K562 (cell line): ENCODE measurements at regions not wholly inside any gene's neighbourhood (a gene's known extent, or its start where the extent isn't known, plus 50 kb on each side); places are given as distances from the start of the nearest gene placed in this dataset.
A peak's percentile ranks its signal among the peaks of the same experiment; 100 is the strongest.

Experiments used
- ARID2 ChIP-seq: fragments of 450-650 bp; IDR thresholded peaks from 2 replicates; pipeline ENCODE4 v1.6.1; 2017; ENCODE audit warnings: antibody characterized with exemption, mild to moderate bottlenecking
- BRD4 ChIP-seq: fragments of 200-600 bp; sonication (generic); IDR thresholded peaks from 2 replicates; pipeline ENCODE4 v1.6.1; 2017; ENCODE audit warnings: inconsistent platforms
- ETS2 ChIP-seq: IDR thresholded peaks from 2 replicates; pipeline ENCODE4 v1.6.1; 2016; ENCODE audit warnings: borderline replicate concordance, missing genetic modification characterization, mild to moderate bottlenecking, moderate library complexity, missing compliant biosample characterization; ENCODE audit not compliant: poor library complexity, severe bottlenecking
- GABPB1 ChIP-seq: sonication (generic); formaldehyde crosslinking; IDR thresholded peaks from 2 replicates; pipeline ENCODE4 v1.8.0; 2022; ENCODE audit warnings: mild to moderate bottlenecking, missing genetic modification reagents
- HSF4 ChIP-seq: fragments of 250-450 bp; sonication (Bioruptor Pico); IDR thresholded peaks from 2 replicates; pipeline ENCODE4 v2.1.2; 2022; ENCODE audit warnings: mild to moderate bottlenecking, moderate library complexity, borderline replicate concordance
- RCOR1 ChIP-seq, 2 experiments: IDR thresholded peaks; 2 replicates each; pipeline ENCODE4 v1.6.1; 2012; ENCODE audit warnings: low read depth in 2 of 2, low read length in 2 of 2, borderline replicate concordance in 1 of 2, improper control_type of control experiment in 1 of 2
- SETDB1 ChIP-seq: IDR thresholded peaks from one replicate; pipeline ENCODE4 v1.6.1; 2012; ENCODE audit warnings: low read length, control low read depth, inconsistent platforms
- ZNF133 ChIP-seq: fragments of 250-450 bp; sonication (Bioruptor Pico); IDR thresholded peaks from 2 replicates; pipeline ENCODE4 v1.4.0; 2020; ENCODE audit warnings: mild to moderate bottlenecking
- ZNF274 ChIP-seq: IDR thresholded peaks from 2 replicates; pipeline ENCODE4 v1.6.1; 2011; ENCODE audit warnings: low read depth, mild to moderate bottlenecking, low read length, moderate library complexity, borderline replicate concordance
- ZNF324 ChIP-seq: fragments of 250-450 bp; sonication (Bioruptor Pico); IDR thresholded peaks from 2 replicates; pipeline ENCODE4 v1.4.0; 2020; ENCODE audit warnings: mild to moderate bottlenecking
- ZNF668 ChIP-seq: fragments of 250-450 bp; sonication (Bioruptor Pico); IDR thresholded peaks from 2 replicates; pipeline ENCODE4 v1.8.0; 2022; ENCODE audit warnings: mild to moderate bottlenecking, inconsistent platforms
- TF ChIP-seq, protein P1 (sequence below): fragments of 450-650 bp; conservative IDR thresholded peaks from 2 replicates; pipeline ENCODE4 v1.6.1; 2016; ENCODE audit warnings: missing genetic modification characterization, low read depth, mild to moderate bottlenecking, control low read depth, missing compliant biosample characterization
- TF ChIP-seq, protein P2 (sequence below): fragments of 250-450 bp; sonication (Bioruptor Pico); IDR thresholded peaks from 2 replicates; pipeline ENCODE4 v1.5.0; 2020; ENCODE audit warnings: mild to moderate bottlenecking, borderline replicate concordance
- TF ChIP-seq, protein P3 (sequence below): sonication (generic); IDR thresholded peaks from 2 replicates; pipeline ENCODE4 v1.6.1; 2016
- TF ChIP-seq, protein P4 (sequence below): fragments of 450-650 bp; IDR thresholded peaks from 2 replicates; pipeline ENCODE4 v1.7.1; 2018; ENCODE audit warnings: mild to moderate bottlenecking, low read depth; ENCODE audit not compliant: partially characterized antibody
- TF ChIP-seq, protein P5 (sequence below): fragments of 250-450 bp; sonication (Bioruptor Pico); IDR thresholded peaks from 2 replicates; pipeline ENCODE4 v1.8.0; 2022; ENCODE audit warnings: inconsistent platforms, mild to moderate bottlenecking, moderate library complexity, borderline replicate concordance
- TF ChIP-seq, protein P6 (sequence below): sonication (generic); formaldehyde crosslinking; IDR thresholded peaks from 2 replicates; pipeline ENCODE4 v1.8.0; 2022; ENCODE audit warnings: missing genetic modification reagents, mild to moderate bottlenecking, moderate library complexity, borderline replicate concordance

DNA sequence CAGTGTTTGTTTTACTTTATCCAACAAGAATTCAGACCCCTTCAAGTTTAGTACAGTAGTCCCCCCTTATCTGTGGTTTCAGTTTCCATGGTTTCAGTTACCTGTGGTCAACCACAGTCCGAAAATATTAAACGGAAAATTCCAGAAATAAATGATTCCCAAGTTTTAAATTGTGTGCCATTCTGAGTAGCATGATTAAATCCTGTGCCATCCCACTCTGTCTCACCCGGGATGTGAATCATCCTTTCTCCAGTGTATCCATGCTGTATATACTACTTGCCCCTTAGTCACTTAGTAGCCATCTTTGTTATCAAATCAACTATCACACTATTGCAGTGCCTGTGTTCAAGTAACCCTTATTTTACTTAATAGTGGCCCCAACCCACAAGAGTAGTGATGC, 153.8 kb upstream of the RASA1 start (continued):
- TF ChIP-seq, protein P1, sequence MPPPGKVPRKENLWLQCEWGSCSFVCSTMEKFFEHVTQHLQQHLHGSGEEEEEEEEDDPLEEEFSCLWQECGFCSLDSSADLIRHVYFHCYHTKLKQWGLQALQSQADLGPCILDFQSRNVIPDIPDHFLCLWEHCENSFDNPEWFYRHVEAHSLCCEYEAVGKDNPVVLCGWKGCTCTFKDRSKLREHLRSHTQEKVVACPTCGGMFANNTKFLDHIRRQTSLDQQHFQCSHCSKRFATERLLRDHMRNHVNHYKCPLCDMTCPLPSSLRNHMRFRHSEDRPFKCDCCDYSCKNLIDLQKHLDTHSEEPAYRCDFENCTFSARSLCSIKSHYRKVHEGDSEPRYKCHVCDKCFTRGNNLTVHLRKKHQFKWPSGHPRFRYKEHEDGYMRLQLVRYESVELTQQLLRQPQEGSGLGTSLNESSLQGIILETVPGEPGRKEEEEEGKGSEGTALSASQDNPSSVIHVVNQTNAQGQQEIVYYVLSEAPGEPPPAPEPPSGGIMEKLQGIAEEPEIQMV (tag) = no peak
- TF ChIP-seq SETDB1 (no peak), ZNF324 (CRISPR knock-in tag) (no peak), GABPB1 (CRISPR knock-in tag) (no peak), ZNF274 (no peak), BRD4 (no peak), ARID2 (no peak), HSF4 (CRISPR knock-in tag) (no peak), ZNF133 (no peak), RCOR1 (IDR thresholded peaks at IDR 0.05; ENCODE audit: borderline replicate concordance in 1 of 2, low read depth in 2 of 2, low read length in 2 of 2) (no peak), ETS2 (no peak), ZNF668 (CRISPR knock-in tag) (no peak)
- TF ChIP-seq, protein P2, sequence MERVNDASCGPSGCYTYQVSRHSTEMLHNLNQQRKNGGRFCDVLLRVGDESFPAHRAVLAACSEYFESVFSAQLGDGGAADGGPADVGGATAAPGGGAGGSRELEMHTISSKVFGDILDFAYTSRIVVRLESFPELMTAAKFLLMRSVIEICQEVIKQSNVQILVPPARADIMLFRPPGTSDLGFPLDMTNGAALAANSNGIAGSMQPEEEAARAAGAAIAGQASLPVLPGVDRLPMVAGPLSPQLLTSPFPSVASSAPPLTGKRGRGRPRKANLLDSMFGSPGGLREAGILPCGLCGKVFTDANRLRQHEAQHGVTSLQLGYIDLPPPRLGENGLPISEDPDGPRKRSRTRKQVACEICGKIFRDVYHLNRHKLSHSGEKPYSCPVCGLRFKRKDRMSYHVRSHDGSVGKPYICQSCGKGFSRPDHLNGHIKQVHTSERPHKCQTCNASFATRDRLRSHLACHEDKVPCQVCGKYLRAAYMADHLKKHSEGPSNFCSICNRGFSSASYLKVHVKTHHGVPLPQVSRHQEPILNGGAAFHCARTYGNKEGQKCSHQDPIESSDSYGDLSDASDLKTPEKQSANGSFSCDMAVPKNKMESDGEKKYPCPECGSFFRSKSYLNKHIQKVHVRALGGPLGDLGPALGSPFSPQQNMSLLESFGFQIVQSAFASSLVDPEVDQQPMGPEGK (CRISPR knock-in tag) = no peak
- TF ChIP-seq, protein P3, sequence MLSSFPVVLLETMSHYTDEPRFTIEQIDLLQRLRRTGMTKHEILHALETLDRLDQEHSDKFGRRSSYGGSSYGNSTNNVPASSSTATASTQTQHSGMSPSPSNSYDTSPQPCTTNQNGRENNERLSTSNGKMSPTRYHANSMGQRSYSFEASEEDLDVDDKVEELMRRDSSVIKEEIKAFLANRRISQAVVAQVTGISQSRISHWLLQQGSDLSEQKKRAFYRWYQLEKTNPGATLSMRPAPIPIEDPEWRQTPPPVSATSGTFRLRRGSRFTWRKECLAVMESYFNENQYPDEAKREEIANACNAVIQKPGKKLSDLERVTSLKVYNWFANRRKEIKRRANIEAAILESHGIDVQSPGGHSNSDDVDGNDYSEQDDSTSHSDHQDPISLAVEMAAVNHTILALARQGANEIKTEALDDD = peak; percentile 25; the same call in 1 of the 2 replicates
- TF ChIP-seq, protein P4, sequence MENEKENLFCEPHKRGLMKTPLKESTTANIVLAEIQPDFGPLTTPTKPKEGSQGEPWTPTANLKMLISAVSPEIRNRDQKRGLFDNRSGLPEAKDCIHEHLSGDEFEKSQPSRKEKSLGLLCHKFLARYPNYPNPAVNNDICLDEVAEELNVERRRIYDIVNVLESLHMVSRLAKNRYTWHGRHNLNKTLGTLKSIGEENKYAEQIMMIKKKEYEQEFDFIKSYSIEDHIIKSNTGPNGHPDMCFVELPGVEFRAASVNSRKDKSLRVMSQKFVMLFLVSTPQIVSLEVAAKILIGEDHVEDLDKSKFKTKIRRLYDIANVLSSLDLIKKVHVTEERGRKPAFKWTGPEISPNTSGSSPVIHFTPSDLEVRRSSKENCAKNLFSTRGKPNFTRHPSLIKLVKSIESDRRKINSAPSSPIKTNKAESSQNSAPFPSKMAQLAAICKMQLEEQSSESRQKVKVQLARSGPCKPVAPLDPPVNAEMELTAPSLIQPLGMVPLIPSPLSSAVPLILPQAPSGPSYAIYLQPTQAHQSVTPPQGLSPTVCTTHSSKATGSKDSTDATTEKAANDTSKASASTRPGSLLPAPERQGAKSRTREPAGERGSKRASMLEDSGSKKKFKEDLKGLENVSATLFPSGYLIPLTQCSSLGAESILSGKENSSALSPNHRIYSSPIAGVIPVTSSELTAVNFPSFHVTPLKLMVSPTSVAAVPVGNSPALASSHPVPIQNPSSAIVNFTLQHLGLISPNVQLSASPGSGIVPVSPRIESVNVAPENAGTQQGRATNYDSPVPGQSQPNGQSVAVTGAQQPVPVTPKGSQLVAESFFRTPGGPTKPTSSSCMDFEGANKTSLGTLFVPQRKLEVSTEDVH = no peak
- TF ChIP-seq, protein P5, sequence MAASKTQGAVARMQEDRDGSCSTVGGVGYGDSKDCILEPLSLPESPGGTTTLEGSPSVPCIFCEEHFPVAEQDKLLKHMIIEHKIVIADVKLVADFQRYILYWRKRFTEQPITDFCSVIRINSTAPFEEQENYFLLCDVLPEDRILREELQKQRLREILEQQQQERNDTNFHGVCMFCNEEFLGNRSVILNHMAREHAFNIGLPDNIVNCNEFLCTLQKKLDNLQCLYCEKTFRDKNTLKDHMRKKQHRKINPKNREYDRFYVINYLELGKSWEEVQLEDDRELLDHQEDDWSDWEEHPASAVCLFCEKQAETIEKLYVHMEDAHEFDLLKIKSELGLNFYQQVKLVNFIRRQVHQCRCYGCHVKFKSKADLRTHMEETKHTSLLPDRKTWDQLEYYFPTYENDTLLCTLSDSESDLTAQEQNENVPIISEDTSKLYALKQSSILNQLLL (CRISPR knock-in tag) = no peak
- TF ChIP-seq, protein P6, sequence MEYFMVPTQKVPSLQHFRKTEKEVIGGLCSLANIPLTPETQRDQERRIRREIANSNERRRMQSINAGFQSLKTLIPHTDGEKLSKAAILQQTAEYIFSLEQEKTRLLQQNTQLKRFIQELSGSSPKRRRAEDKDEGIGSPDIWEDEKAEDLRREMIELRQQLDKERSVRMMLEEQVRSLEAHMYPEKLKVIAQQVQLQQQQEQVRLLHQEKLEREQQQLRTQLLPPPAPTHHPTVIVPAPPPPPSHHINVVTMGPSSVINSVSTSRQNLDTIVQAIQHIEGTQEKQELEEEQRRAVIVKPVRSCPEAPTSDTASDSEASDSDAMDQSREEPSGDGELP = no peak
